ENCODE measurements at regions not wholly inside any gene's neighbourhood (a gene's known extent, or its start where the extent isn't known, plus 50 kb on each side); places are given as distances from the start of the nearest gene placed in this dataset.
"Not testable (repeated sequence)": the region's sequence is repeated elsewhere in the genome, so short reads cannot be mapped to it uniquely, and the experiment has no call there.

DNA sequence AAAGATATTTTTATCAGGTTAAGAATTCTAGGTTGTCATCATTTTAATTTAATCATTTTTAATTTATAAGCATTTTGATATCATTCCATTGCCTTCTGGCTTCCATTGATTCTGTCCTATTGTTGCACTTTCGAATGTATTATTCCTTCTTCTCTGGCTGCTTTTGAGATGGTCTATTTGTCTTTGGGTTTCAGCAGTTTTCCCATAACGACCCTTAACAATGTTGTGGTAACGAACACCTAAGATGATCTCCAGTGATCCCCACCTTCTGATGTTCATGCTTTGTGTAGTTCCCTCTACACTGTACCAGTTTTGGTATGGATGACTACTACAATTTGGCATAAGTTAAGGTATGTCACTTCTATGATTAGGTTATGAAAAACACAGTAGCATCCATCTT, 59.9 kb downstream of the MINAR1 start:
- H3K4me3 ChIP-seq (ENCODE audit: low read depth, low read length) = no peak overlapping the region
- DNase-seq (ENCODE audit: low read depth) = no peak
- TF ChIP-seq, protein P1, sequence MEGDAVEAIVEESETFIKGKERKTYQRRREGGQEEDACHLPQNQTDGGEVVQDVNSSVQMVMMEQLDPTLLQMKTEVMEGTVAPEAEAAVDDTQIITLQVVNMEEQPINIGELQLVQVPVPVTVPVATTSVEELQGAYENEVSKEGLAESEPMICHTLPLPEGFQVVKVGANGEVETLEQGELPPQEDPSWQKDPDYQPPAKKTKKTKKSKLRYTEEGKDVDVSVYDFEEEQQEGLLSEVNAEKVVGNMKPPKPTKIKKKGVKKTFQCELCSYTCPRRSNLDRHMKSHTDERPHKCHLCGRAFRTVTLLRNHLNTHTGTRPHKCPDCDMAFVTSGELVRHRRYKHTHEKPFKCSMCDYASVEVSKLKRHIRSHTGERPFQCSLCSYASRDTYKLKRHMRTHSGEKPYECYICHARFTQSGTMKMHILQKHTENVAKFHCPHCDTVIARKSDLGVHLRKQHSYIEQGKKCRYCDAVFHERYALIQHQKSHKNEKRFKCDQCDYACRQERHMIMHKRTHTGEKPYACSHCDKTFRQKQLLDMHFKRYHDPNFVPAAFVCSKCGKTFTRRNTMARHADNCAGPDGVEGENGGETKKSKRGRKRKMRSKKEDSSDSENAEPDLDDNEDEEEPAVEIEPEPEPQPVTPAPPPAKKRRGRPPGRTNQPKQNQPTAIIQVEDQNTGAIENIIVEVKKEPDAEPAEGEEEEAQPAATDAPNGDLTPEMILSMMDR (conservative IDR thresholded peaks at IDR 0.05; ENCODE audit: low read depth, low read length) = no peak

DNA sequence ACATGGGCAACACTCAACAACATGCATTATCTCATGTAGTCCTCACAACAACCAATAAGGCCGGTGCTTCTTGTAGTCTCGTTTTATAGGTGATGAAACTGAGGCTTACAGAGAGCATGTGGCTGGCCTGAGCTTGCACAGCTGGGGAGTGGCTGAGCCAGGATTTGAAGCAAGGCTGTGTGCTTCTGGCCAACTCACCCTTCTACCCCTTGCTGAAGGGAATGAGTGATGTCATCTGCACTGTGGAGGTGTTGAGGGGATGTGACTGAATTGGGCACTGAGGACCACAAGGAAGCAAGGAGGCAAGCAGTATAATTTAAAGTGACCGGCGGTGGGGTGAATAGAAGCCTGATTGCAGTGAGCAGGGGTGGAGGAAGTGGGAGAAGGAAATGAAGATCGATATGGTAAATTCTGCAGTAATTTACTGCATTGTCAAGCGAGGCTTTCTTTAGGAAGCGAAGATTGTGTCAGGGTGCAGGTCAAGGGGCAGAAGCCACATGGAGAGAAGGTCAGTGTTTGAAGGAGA, 62.3 kb downstream of the MINAR1 start:
- no peak for DNase-seq (ENCODE audit: low read depth)
- no peak overlapping the region for H3K4me3 ChIP-seq (ENCODE audit: low read depth, low read length)
- TF ChIP-seq, protein P1 (conservative IDR thresholded peaks at IDR 0.05; ENCODE audit: low read depth, low read length) = no peak

DNA sequence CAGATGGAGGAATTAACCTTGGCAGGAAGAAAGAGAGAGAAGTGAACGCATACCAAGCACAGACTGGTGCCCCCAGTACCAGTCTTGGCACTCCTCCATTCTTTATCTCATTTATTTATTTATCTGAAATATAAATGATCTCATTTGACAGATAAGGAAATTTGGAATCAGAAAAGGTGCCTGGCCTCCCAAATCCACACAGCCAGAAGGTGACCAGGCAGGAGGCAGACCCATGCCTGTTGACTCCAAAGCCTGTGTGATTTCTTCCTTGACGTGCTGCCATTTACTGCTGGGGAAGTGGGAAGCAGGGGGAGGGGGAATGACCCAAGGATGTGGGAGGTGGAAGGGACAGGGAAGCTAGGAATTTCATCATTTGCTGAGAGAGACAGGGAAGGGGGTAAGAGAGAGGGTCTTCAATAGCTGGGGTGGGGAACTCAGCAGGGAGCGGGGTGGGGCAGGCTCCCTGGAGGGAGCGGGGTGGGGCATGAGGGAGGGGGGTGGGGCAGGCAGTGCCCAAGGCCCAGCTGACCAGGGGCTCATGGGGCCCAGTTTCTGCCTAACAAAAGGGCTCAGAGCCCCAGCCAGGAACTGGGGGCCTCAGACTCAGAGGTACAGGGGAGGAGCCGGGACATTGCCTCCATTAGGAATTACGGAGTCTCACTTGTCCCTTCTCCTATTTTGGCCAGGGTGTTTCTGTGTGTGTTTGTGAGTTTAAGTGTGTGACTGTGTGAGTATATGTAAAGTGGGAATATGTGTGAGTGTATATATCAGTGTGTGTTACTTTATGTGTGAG, 63.0 kb downstream of the MINAR1 start:
- H3K4me3 ChIP-seq (ENCODE audit: low read depth, low read length) = no peak overlapping the region
- TF ChIP-seq, protein P1 (conservative IDR thresholded peaks at IDR 0.05; ENCODE audit: low read depth, low read length) = no peak
- DNase-seq (ENCODE audit: low read depth) = no peak

- TF ChIP-seq, protein P1 (conservative IDR thresholded peaks at IDR 0.05; ENCODE audit: low read depth, low read length) = no peak
- no peak for DNase-seq (ENCODE audit: low read depth)
- H3K4me3 ChIP-seq (ENCODE audit: low read depth, low read length) = no peak overlapping the region
Measured at GRCh38 chr15:79495775-79496174, 63.6 kb downstream of the MINAR1 start.

GRCh38 chr15:79496838-79497237, 64.7 kb downstream of the MINAR1 start:
- no peak for DNase-seq (ENCODE audit: low read depth)
- TF ChIP-seq, protein P1 (conservative IDR thresholded peaks at IDR 0.05; ENCODE audit: low read depth, low read length) = no peak

GRCh38 chr15:79501086-79501485, 69.0 kb downstream of the MINAR1 start:
- H3K4me3 ChIP-seq (ENCODE audit: low read depth, low read length) = no peak overlapping the region
- TF ChIP-seq, protein P1 (conservative IDR thresholded peaks at IDR 0.05; ENCODE audit: low read depth, low read length) = no peak

More at GRCh38 chr15:79496838-79497237, 64.7 kb downstream of the MINAR1 start:
- no peak overlapping the region for H3K4me3 ChIP-seq (ENCODE audit: low read depth, low read length)

DNA sequence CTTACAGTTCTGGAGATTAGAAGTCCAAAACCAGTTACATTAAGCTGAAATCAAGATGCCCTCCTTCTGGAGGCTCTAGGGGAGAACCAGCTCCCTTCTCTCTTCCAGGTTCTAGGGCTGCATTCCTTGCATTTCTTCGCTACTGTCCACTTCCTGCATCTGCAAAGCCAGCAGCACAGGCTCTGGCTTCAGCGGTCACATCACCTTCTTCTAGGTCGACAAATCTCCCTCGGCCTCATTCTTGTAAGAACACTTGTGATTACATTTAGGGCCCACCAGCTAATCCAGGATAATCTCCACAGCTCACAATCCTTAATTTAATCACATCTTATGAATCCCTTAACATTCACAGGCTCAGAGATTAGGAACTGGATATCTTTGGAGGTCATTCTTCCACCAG, 73.8 kb downstream of the MINAR1 start:
- H3K4me3 ChIP-seq (ENCODE audit: low read depth, low read length) = no peak overlapping the region
- no peak for DNase-seq (ENCODE audit: low read depth)
- TF ChIP-seq, protein P1 (conservative IDR thresholded peaks at IDR 0.05; ENCODE audit: low read depth, low read length) = no peak

More at GRCh38 chr15:79501086-79501485, 69.0 kb downstream of the MINAR1 start:
- DNase-seq (ENCODE audit: low read depth) = no peak

DNA sequence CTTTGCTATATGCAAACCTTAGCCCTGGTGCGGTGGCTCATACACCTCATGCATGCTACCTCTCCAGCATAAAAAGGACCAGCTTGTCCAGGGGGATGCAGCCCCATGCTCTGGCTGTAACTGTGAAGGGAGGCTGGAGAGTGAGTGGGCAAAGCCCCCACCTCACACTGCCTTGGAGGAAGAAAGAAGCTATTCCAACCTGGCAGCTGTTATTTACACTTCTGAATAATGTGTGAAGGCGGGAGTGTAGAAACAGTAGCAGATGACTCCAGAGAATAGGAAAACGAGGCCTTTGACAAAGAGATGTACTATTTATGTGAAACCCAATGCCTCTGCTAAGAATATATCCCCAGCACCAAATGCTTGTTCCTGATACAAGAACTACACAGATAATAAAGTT, 80.7 kb downstream of the MINAR1 start:
- DNase-seq (ENCODE audit: low read depth); H3K4me3 ChIP-seq (ENCODE audit: low read depth, low read length): not testable (repeated sequence)
